ENCODE measurements at regions not wholly inside any gene's neighbourhood (a gene's known extent, or its start where the extent isn't known, plus 50 kb on each side); places are given as distances from the start of the nearest gene placed in this dataset.
"Not testable (repeated sequence)": the region's sequence is repeated elsewhere in the genome, so short reads cannot be mapped to it uniquely, and the experiment has no call there.

DNA sequence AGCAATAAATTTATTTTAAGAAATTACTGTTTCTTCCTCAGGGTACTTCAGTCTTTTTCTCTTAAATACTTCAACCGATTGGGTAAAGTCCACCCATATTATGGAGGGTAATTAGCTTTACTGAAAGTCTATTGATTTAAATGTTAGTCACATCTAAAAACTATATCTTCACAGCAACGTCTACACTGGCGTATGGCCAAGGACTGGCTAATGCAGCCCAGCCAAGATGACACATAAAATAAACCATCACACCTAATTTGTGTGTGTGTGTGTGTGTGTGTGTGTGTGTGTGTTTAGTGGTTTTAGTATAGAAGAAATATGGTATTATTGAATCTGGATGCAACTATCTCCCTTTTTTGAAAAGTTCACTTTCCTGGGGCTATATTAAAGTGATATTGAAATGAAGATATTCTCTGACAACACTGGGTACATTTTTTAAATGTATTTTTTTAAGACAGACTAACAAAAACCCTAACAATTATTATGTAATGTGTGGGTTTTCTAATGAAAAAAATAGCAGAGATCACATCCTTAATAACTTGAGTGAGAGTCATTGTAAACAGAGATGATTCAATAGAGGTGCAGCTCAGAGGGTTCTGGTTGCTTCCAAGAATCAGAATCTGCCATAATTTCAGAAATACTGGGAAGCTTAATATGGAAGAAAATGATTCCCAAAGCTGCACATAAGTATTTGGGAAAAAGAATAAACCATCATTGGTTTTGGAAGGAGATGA, 584.2 kb upstream of the MBL2 start:
- Mint-ChIP-seq H3K4me1 (no peaks in the 10 kb centered on the region), H3K9me3 (peaks cover 5% of the 10 kb centered on the region), H3K27ac (ENCODE audit: unreplicated experiment) (no peak overlapping the region), H3K4me3 (no peak overlapping the region), H3K27me3 (ENCODE audit: low read depth) (no peaks in the 10 kb centered on the region), H3K36me3 (ENCODE audit: low read depth) (no peaks in the 10 kb centered on the region)
- no peak for TF ChIP-seq CTCF (conservative IDR thresholded peaks at IDR 0.05)
- DNase-seq (ENCODE audit: low read depth, low spot score) = no peak

- DNase-seq (ENCODE audit: low read depth, low spot score); H3K4me1 Mint-ChIP-seq; H3K27ac Mint-ChIP-seq (ENCODE audit: unreplicated experiment); H3K36me3 Mint-ChIP-seq (ENCODE audit: low read depth); H3K9me3 Mint-ChIP-seq; H3K4me3 Mint-ChIP-seq; H3K27me3 Mint-ChIP-seq (ENCODE audit: low read depth): not testable (repeated sequence)
Observed at GRCh38 chr10:53342531-53342930, 569.9 kb upstream of the MBL2 start.

GRCh38 chr10:53338199-53338598, 565.6 kb upstream of the MBL2 start:
- not testable (repeated sequence) for H3K27ac Mint-ChIP-seq (ENCODE audit: unreplicated experiment); H3K27me3 Mint-ChIP-seq (ENCODE audit: low read depth); H3K36me3 Mint-ChIP-seq (ENCODE audit: low read depth); H3K4me3 Mint-ChIP-seq; H3K4me1 Mint-ChIP-seq; DNase-seq (ENCODE audit: low read depth, low spot score); H3K9me3 Mint-ChIP-seq

DNA sequence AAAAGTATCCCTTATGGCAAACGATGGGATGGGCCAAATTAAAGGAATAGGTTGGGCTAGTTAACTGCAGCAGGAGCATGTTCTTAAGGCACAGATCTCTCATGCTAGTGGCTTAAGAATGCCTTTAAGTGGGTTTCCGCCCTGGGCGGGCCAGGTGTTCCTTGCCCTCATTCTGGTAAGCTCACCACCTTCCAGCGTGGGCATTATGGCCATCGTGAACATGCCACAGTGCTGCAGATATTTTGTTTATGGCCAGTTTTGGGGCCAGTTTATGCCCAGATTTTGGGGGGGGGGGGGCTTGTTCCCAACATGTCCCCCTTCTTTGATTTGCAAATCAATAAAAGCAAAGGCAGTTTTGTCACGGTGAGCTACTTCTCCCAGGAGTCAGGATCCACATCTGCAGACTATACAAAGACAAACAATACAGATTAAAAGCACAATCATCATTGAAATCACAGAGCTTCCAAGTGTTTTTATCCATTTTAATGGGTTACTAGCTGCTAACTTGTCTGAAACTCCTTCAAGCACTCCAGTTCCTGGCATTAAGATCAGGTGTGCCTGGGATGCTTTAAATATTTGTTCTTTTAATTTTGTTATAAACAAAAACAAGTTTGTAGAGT, 563.3 kb upstream of the MBL2 start:
- H3K36me3 Mint-ChIP-seq (ENCODE audit: low read depth); H3K4me1 Mint-ChIP-seq; H3K27me3 Mint-ChIP-seq (ENCODE audit: low read depth); H3K4me3 Mint-ChIP-seq; H3K9me3 Mint-ChIP-seq; H3K27ac Mint-ChIP-seq (ENCODE audit: unreplicated experiment); DNase-seq (ENCODE audit: low read depth, low spot score): not testable (repeated sequence)

DNA sequence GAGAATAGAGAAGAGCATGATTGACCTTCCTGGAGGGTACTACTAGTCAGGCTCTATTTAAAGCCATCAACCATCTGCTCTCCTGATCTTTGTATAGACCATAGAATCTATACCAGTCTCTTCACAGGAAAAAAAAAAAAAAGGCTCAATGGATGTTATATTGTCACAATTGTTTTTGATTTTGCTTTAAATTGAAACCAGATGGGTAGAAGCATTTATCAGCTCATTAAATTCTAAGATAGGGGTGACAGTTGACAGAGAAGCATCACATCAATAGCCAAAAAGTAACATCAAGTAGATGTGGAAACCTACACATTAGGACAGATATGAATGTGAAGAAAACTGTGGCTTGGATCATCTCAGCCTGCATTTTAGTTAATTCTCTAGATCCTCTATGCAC, 558.9 kb upstream of the MBL2 start:
- H3K27ac Mint-ChIP-seq (ENCODE audit: unreplicated experiment) = no peak overlapping the region
- no peak overlapping the region for H3K4me3 Mint-ChIP-seq
- H3K9me3 Mint-ChIP-seq = peaks cover 4% of the 10 kb centered on the region
- H3K27me3 Mint-ChIP-seq (ENCODE audit: low read depth) = no peaks in the 10 kb centered on the region
- peaks cover 2% of the 10 kb centered on the region for H3K36me3 Mint-ChIP-seq (ENCODE audit: low read depth)
- TF ChIP-seq CTCF (conservative IDR thresholded peaks at IDR 0.05) = no peak
- DNase-seq (ENCODE audit: low read depth, low spot score) = no peak
- H3K4me1 Mint-ChIP-seq = no peaks in the 10 kb centered on the region

DNA sequence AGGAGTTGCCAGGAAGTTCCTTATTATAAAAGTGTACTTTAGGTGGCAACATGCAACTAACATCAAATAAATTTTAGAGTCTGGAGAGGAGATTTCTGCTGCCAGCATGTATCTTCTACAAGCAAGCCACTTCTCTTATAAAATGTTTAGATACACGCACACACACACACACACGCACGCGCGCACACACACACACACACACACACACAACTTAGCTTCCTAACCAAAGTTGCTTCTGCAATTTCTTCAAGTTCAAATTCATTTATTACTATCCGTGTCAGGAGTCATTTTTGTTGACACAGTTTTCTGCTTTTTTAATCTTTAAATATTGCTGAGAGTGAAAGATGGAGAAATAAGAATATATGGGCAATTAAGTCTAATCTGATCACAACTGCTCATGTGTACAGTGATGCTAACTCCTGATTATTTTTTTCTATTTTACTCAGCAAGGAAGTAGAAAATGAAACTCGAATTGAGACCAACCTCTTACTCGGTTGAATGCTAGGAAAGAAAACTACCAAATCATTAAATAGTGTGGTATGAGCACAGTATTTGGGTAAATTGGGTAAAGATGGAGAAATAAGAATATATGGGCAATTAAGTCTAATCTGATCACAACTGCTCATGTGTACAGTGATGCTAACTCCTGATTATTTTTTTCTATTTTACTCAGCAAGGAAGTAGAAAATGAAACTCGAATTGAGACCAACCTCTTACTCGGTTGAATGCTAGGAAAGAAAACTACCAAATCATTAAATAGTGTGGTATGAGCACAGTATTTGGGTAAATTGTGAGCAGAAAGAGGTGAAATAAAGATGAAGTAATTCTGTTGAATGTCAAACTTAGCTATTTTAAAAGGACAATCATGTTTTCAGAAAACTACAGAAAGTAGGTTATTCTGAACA, 554.1 kb upstream of the MBL2 start:
- not testable (repeated sequence) for H3K27me3 Mint-ChIP-seq (ENCODE audit: low read depth); H3K27ac Mint-ChIP-seq (ENCODE audit: unreplicated experiment); H3K4me1 Mint-ChIP-seq; DNase-seq (ENCODE audit: low read depth, low spot score); H3K9me3 Mint-ChIP-seq; H3K4me3 Mint-ChIP-seq; H3K36me3 Mint-ChIP-seq (ENCODE audit: low read depth)

DNA sequence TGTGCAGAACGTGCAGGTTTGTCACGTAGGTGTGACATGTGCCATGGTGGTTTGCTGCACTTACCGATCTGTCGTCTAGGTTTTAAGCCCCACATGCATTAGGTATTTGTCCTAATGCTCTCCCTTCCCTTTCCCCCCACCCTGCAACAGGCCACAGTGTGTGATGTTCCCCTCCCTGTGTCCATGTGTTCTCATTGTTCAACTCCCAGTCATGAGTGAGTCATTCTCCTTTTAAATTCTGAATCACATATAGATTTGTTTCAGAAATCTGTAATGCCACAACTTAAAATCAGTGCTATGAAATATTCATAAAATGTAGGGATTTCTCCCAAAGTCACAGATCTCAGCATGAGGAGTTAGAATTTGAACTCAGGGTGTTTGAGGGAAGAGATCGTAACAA, 552.5 kb upstream of the MBL2 start:
- H3K4me1 Mint-ChIP-seq = no peaks in the 10 kb centered on the region
- H3K27ac Mint-ChIP-seq (ENCODE audit: unreplicated experiment) = no peak overlapping the region
- no peak for TF ChIP-seq CTCF (conservative IDR thresholded peaks at IDR 0.05)
- no peaks in the 10 kb centered on the region for H3K36me3 Mint-ChIP-seq (ENCODE audit: low read depth)
- H3K4me3 Mint-ChIP-seq = no peak overlapping the region
- H3K27me3 Mint-ChIP-seq (ENCODE audit: low read depth) = no peaks in the 10 kb centered on the region
- H3K9me3 Mint-ChIP-seq = no peaks in the 10 kb centered on the region
- no peak for DNase-seq (ENCODE audit: low read depth, low spot score)

All from neural crest cell (in vitro differentiated cells).